Right lung (tissue), 2 donors: ENCODE measurements at regions not wholly inside any gene's neighbourhood (a gene's known extent, or its start where the extent isn't known, plus 50 kb on each side); places are given as distances from the start of the nearest gene placed in this dataset.

Source experiments
- DNase-seq, 2 donors: peaks; one replicate each; pipeline ENCODE4 v3.0.0-alpha.2; 2013

DNA sequence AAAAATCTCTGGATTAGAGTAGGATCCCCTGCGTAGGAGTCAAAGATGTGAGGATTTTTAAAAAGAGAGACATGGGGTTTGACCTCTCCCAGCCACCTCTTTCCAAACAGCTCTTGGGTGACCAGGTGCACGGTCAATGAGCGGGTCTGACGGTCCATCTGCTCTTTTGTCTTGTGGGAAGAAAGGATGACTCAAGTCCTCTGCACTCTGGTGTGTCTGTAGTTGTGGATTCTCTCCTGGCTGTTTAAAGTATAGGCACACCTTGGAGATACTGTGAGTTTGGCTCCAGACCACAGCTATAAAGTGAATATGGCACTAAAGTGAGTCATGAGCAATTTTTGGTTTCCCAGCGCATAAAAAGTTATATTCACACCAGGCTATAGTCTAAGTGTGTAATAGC lies 209.8 kb downstream of the BMP7 start:
- DNase-seq = no peak

- no peak for DNase-seq
Measured at GRCh38 chr20:57059055-57059596, 207.3 kb downstream of the BMP7 start.

DNA sequence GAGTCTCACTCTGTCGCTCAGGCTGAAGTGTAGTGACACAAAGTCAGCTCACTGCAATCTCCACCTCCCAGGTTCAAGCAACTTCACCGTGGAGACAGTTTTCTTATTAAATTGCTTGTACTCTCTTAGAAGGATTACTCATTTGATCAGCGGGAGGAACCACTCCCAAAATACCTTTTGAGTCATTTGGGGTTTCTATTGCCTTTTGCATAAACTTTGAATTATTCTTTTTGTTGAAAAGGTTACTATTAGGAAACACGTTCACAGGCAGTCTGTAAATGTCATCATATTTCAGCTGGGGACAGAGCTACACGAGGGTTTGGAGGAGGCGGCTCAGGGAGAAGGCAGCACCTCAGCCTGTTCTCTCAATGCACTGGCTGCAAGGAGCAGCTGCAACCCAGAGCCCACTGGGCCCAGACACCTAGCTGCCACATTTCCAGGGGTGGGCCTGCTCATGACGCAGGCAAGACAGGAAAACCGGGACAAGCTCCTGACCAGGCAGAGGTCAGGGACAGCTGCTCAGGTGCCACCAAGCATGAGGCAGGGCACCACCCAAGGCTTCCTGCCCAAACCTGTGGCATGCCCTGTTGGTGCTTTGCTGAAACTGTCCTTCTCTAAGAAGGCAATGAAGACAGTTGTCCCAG lies 205.9 kb downstream of the BMP7 start:
- no peak for DNase-seq

- DNase-seq = no peak
Measured at GRCh38 chr20:57061051-57061900, 205.2 kb downstream of the BMP7 start.

DNA sequence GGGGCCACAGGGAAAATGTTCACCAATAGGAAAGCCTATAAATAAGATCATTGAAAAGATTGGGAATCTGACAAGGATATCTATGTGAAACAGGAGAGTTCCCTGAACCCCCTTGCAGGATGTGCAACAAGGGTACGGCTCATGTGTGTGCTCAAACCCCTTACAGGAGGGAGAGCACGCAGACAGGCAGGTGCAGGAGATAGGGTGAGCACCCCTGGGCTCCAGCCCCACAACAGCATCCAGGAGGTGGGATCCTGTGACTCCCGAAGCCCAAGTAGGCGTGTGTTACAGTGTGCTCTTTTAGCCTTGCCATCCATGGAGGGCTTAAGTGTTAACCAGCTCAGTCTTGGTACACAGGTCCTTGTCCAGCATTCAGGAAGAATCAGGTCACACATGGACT lies 204.2 kb downstream of the BMP7 start:
- DNase-seq = no peak

DNA sequence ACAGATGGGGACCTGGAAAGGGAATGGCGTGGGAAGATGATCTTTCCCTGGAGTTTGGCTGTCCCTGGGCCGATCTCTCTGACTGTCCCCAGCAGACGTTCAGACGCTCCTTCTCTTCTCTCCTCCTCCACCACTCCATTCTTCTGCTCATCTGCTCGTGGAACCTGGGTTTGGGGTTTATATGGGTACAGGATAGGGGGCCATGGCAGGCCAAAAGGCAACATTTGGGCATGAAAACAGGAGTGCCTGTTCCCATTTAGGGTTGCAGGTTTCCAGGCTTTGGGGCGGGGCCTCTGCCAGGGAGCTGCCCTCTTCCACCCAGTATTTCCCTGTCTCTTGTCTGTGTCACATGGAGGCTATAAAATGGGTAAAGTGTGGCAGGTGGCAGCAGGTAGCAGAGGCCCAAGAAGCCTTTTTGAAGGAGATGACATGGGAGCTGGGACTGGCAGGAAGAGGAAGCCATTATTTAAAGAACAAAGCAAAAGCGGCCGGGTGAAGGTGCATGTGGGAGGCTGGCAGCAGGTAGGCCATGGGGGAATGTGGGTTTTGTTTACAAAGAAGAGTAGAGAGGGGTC lies 203.7 kb downstream of the BMP7 start:
- DNase-seq = no peak

GRCh38 chr20:57064836-57065235 lies 201.6 kb downstream of the BMP7 start:
- no peak for DNase-seq

- DNase-seq = no peak
Measured at GRCh38 chr20:57065646-57066045, 200.8 kb downstream of the BMP7 start.

GRCh38 chr20:57066126-57066900 lies 200.1 kb downstream of the BMP7 start:
- no peak for DNase-seq

- no peak for DNase-seq
Measured at GRCh38 chr20:57069442-57069841, 197.0 kb downstream of the BMP7 start.

DNA sequence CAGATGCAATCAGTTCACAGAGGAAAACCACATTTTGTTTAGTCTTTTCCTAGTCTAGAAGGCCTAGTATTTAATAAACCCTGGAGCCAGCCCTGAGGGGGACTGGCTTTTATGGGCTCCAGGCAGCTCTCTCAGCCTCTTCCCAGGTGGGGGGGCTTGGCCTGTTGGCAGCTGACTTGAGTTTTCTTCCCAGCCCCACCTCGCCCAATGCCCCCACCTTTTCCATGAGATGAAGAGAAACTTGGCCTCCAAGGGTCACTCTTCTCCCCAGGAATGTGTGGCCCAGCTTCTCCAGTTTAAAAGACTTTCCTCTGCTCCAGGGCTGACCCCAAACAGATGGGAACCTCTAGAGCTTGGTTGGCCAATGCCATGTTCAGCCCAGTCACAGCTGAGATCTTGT lies 196.1 kb downstream of the BMP7 start:
- DNase-seq = no peak

DNA sequence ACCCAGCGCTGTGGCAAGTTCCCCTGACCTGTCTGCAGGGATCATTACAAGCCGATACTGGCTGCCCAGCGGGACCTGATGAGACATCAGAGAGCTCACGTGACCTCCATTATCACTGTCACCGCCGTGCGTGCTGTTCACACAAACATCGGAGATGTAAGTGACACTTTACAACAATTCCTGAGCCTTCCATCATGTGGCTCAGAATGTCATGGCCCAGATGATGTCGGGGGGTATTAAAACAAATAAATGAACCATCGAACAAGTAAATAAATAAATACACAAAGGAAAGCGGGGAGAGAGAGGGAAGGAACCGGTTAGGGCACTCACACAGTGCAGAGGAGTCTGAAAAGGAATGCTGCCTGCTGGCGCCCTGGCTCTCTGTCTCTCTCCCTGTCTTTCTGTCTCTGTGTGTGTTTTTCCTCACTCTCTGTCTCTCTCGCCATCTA lies 195.1 kb downstream of the BMP7 start:
- DNase-seq = no peak

DNA sequence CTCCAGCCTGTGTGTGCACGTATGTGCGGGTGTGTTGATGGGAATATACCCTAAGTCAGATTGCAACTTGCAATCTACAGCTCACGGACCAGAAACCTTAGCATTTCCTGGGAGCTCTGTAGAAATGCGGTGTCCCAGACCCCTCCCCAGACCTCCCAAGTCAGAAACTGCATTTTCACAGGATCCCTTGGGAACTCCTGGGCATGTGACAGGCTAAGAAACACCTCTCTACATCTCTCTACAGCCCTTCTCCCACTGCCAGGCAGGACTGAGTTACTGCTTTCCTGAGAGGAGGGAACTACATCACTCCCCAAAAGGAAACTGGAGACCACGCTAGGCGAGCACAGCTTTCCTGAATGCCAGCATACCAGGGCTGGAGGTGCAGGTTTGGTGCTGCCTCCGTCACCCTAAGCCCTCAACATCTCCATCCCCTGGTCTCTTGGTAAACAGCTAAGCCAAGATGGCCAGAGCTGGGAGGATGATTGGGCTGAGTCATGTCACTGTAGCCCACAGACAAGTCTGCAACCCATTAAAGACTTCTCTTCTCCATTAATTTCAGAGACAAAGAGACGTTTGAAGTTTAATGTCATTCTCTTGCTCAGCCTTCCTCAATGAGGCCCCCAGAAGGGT lies 194.4 kb downstream of the BMP7 start:
- no peak for DNase-seq

- no peak for DNase-seq
Measured at GRCh38 chr20:57073402-57073801, 193.0 kb downstream of the BMP7 start.

DNA sequence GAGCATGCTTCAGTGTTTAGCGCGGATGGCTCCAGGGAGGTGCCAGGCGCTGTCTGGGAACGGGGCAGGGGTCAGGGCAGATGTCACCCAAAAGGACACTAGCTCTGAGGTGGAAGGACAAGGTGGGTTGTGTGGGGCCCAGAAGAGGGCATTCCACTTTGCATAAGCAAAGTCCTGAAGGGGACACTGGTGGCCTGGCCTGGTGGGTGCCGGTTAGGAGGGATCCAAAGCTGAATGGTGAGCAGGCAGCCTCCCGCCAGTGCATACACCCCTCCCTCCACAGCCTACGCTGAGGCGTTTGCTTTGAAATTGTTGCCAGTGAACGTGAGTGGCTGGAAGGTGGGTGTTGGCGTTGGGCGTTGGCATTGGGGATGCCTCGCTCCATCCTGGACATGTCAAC lies 192.1 kb downstream of the BMP7 start:
- no peak for DNase-seq

GRCh38 chr20:57075181-57075580 lies 191.3 kb downstream of the BMP7 start:
- no peak for DNase-seq

DNA sequence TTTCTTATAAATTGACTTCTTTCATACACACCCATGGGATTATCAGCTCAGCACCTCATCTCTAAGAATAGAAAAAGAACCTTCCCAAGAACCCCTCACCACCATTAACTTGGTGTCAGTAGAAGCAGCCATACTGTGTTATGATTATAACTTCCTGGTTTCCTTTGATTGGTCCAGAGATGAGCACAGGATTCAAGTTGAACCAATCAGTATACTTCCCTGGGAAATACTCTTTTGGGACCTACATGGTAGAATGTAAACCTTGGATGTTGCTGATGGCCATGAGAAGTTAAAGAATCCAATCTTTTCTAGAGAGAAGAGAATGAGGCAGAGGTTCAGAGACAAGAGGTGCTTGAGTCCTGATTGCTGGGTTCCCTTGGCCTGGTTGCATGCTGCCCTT lies 190.8 kb downstream of the BMP7 start:
- DNase-seq = no peak

DNA sequence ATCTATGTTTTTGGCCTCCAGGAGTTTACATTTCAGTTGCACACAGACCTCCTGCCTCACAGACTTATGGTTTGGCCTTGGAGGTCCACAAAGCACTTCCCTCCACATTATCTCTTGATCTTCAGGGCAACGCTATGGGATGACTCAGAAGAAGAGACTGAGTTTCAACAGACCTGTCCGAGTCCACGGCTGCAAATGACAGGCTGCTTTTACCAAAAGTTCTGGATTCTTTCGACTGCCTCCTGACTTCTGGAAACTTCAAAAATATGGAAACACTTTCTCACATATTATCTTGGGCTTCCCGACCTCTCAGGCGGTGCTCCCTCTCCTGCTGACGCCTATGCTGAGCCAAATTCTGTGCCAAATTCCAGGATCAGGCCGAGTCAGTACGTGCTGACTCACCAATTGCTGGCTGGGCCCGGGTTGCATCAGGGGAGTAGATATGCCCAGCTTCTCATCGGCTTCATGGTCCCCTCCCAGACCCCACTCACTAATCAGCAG lies 190.2 kb downstream of the BMP7 start:
- no peak for DNase-seq

GRCh38 chr20:57076951-57077350 lies 189.5 kb downstream of the BMP7 start:
- DNase-seq = no peak

- DNase-seq = no peak
Measured at GRCh38 chr20:57078116-57078515, 188.3 kb downstream of the BMP7 start.
